Activated naive CD8-positive, alpha-beta T cell treated with anti-CD3 and anti-CD28 coated beads for 36 hours (primary cell): ENCODE measurements at regions not wholly inside any gene's neighbourhood (a gene's known extent, or its start where the extent isn't known, plus 50 kb on each side); places are given as distances from the start of the nearest gene placed in this dataset.

Experiments used
- DNase-seq: peaks from one replicate; pipeline ENCODE4 v3.0.0; 2021
- H3K27ac Mint-ChIP-seq: one replicate; pipeline ENCODE4 v1.8.0; 2022; ENCODE audit warnings: mild to moderate bottlenecking, moderate library complexity, mixed read lengths
- H3K27me3 Mint-ChIP-seq: one replicate; pipeline ENCODE4 v1.8.0; 2022; ENCODE audit warnings: mild to moderate bottlenecking, mixed read lengths
- H3K36me3 Mint-ChIP-seq: one replicate; pipeline ENCODE4 v1.8.0; 2021; ENCODE audit warnings: mild to moderate bottlenecking, mixed read lengths
- H3K4me1 Mint-ChIP-seq: one replicate; pipeline ENCODE4 v1.8.0; 2021; ENCODE audit warnings: mixed read lengths
- H3K4me3 Mint-ChIP-seq: one replicate; pipeline ENCODE4 v1.8.0; 2022; ENCODE audit warnings: mild to moderate bottlenecking, moderate library complexity, mixed read lengths
- H3K9me3 Mint-ChIP-seq: one replicate; pipeline ENCODE4 v1.8.0; 2022; ENCODE audit warnings: mixed read lengths

- H3K36me3 Mint-ChIP-seq, result peaks cover 5% of the 10 kb centered on the region
- H3K9me3 Mint-ChIP-seq, result no peaks in the 10 kb centered on the region
These were observed 456.5 kb downstream of the UTRN start for GRCh38 chr6:144741659-144742058.

DNA sequence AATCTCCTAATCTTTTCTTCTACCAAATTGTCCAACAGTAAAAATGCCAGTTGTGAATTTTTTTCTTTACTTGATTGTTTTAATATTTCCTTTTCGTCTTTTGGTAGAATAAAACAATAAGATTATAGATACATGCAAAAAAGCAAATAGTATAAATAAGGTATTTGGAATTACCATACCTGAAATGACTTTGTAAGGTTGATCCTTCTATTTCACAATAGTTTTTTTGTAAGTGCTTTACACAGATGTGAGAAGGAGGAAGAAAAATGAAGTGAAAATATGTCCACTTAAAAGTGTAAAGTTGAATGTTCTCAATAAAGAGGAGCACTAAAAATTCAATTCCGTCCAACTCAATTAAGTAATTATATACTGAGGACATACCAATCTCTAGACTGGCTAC lies 457.6 kb downstream of the UTRN start:
- H3K27ac Mint-ChIP-seq, result no peak overlapping the region
- H3K9me3 Mint-ChIP-seq, result no peaks in the 10 kb centered on the region
- H3K4me1 Mint-ChIP-seq, result peaks cover 13% of the 10 kb centered on the region
- no peak for DNase-seq
- H3K36me3 Mint-ChIP-seq, result no peaks in the 10 kb centered on the region
- H3K4me3 Mint-ChIP-seq, result no peak overlapping the region
- no peaks in the 10 kb centered on the region for H3K27me3 Mint-ChIP-seq

More at GRCh38 chr6:144741659-144742058, 456.5 kb downstream of the UTRN start:
- H3K27me3 Mint-ChIP-seq, result no peaks in the 10 kb centered on the region
- no peak overlapping the region for H3K4me3 Mint-ChIP-seq
- H3K4me1 Mint-ChIP-seq, result peaks cover 7% of the 10 kb centered on the region
- H3K27ac Mint-ChIP-seq, result no peak overlapping the region
- DNase-seq, result no peak

DNA sequence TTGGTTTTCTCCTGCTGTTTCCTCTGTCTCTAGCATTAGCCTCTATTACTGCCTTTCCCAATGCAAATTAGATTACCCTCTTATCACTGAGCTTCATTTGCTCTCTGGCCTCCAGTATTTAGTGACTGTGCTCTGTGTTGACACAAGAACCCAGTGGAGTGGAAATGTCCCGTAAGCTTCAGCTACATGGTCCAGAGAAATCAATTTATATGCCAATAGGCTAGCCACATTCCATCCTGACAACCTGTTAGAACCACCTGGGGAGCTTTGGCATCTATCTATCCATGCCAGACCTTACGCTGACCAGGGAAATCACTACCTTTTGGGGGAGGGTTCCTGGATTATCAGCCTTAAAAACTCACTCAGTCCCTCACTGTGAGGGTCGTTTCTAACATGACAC lies 459.6 kb downstream of the UTRN start:
- no peak overlapping the region for H3K27ac Mint-ChIP-seq
- no peak for DNase-seq

GRCh38 chr6:144745439-144745838 lies 460.3 kb downstream of the UTRN start:
- H3K36me3 Mint-ChIP-seq, result peaks cover 5% of the 10 kb centered on the region
- H3K27me3 Mint-ChIP-seq, result no peaks in the 10 kb centered on the region
- H3K4me3 Mint-ChIP-seq, result no peak overlapping the region
- H3K9me3 Mint-ChIP-seq, result no peaks in the 10 kb centered on the region
- H3K27ac Mint-ChIP-seq, result no peak overlapping the region
- DNase-seq, result no peak
- H3K4me1 Mint-ChIP-seq, result peaks cover 11% of the 10 kb centered on the region

More for the DNA sequence above, 459.6 kb downstream of the UTRN start:
- Mint-ChIP-seq H3K27me3 (no peaks in the 10 kb centered on the region), H3K36me3 (peaks cover 2% of the 10 kb centered on the region), H3K4me3 (no peak overlapping the region), H3K9me3 (no peaks in the 10 kb centered on the region), H3K4me1 (peaks cover 11% of the 10 kb centered on the region)

DNA sequence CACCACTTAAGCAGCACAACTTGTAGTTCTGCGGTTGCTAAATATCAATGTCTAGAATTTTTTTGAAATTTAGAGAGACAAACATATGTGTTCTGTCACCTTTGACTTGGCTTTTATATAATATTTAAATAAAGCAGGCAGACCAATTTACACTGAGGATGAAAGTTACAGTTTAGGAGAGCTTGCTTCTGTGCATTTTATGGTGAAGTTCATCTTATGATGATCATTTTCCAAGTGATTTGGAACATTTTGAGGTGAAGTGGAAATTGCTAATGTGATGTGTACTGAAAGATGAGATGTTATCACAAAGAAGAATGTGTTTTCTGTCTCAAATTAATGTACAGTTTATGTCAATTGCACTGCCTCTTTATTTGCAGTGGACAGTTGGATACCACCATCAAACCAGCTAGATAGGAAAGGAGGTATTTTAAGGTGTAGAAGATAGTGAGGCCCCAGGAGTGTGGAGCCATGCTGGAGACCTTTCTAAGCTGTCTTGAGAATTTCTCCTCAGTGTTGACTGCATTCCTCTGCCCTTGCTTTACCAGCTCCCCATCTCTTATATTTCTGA lies 461.9 kb downstream of the UTRN start:
- Mint-ChIP-seq H3K4me3 (no peak overlapping the region), H3K27me3 (no peaks in the 10 kb centered on the region), H3K4me1 (peaks cover 10% of the 10 kb centered on the region), H3K36me3 (peaks cover 8% of the 10 kb centered on the region), H3K27ac (no peak overlapping the region), H3K9me3 (no peaks in the 10 kb centered on the region)
- no peak for DNase-seq

- Mint-ChIP-seq H3K4me1 (peaks cover 10% of the 10 kb centered on the region), H3K9me3 (no peaks in the 10 kb centered on the region), H3K27ac (no peak overlapping the region), H3K4me3 (no peak overlapping the region), H3K36me3 (peaks cover 10% of the 10 kb centered on the region), H3K27me3 (no peaks in the 10 kb centered on the region)
- no peak for DNase-seq
These were observed 464.1 kb downstream of the UTRN start for GRCh38 chr6:144749263-144749662.

DNA sequence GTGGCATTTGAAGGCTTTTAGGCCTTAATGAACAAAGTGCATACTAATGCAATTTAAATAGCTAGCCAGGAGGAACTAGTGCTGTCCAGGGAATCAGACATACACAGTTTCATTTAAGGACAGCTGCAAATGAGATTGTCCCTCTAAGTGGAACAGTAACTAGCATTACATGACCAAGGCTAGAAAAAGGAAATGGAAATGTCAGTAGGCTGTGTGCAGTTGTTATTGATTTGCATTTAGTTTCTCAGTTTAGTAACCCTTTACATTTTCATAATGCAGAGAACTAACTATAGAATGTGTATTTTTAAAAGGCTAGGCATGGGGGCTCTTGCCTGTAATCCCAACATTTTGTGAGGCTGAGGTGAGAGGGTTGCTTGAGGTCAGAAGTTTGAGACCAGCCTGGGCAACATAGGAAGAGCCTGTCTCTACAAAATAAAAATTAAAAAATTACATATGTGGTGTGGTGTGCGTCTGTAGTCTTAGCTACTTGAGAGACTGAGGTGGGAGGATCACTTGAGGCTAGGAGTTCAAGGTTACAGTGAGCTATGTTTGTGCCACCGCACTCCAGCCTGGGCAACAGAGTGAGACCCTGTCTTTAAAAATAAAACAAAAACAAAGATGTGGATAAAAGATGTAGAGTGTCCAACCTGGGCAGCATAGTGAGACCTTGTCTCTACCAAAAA lies 468.0 kb downstream of the UTRN start:
- no peak overlapping the region for H3K27ac Mint-ChIP-seq
- H3K27me3 Mint-ChIP-seq, result no peaks in the 10 kb centered on the region
- H3K9me3 Mint-ChIP-seq, result no peaks in the 10 kb centered on the region

GRCh38 chr6:144756469-144756868 lies 471.3 kb downstream of the UTRN start:
- H3K9me3 Mint-ChIP-seq, result no peaks in the 10 kb centered on the region
- H3K27ac Mint-ChIP-seq, result no peak overlapping the region
- H3K36me3 Mint-ChIP-seq, result peaks cover 3% of the 10 kb centered on the region
- H3K27me3 Mint-ChIP-seq, result no peaks in the 10 kb centered on the region
- no peak for DNase-seq
- H3K4me1 Mint-ChIP-seq, result peaks cover 1% of the 10 kb centered on the region
- H3K4me3 Mint-ChIP-seq, result no peak overlapping the region

More for the DNA sequence above, 468.0 kb downstream of the UTRN start:
- DNase-seq, result no peak
- Mint-ChIP-seq H3K36me3 (peaks cover 10% of the 10 kb centered on the region), H3K4me1 (no peaks in the 10 kb centered on the region), H3K4me3 (no peak overlapping the region)

GRCh38 chr6:144757299-144757698 lies 472.2 kb downstream of the UTRN start:
- Mint-ChIP-seq H3K4me1 (peaks cover 1% of the 10 kb centered on the region), H3K4me3 (no peak overlapping the region), H3K9me3 (no peaks in the 10 kb centered on the region), H3K27me3 (no peaks in the 10 kb centered on the region), H3K36me3 (peaks cover 8% of the 10 kb centered on the region), H3K27ac (no peak overlapping the region)
- DNase-seq, result no peak

DNA sequence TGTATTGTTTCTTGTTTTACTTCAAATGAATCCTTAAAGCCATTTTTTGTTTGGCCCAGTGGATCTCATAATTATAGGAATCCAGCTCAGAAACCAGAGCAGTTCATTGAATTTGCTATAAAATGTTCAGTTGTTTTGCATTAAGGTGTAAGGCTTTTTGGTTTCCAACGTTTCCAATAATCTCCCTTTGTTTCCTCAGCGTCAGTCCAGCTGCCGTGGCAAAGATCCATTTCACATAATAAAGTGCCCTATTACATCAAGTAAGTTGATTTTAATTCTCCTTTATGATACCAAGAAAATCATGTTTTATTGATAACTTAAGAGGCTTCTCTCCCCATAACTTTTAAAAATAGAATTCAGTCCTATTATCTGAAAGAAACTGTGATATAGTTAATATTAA lies 472.6 kb downstream of the UTRN start:
- DNase-seq, result no peak
- Mint-ChIP-seq H3K36me3 (peaks cover 8% of the 10 kb centered on the region), H3K4me1 (peaks cover 1% of the 10 kb centered on the region), H3K27me3 (no peaks in the 10 kb centered on the region), H3K9me3 (no peaks in the 10 kb centered on the region), H3K4me3 (no peak overlapping the region), H3K27ac (no peak overlapping the region)

DNA sequence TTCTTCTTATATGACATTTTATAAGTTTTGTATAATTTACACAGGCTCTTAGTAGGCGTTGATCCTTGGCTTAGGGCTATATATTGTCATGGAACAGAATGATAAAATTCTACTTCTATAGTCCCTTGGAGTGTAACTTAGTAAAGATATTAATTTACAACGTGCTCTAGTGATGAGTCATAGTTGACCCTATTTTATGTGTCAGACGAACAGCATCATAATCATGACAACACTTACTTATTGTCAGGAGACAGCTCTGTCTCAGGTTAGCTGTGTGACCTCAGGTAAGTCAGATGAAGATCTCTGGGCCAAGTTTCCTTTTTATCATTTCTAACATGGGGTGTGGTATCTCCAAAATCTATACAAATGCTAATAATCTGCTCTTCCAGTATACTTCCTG lies 473.5 kb downstream of the UTRN start:
- DNase-seq, result no peak
- H3K27ac Mint-ChIP-seq, result no peak overlapping the region
- no peaks in the 10 kb centered on the region for H3K9me3 Mint-ChIP-seq
- H3K4me3 Mint-ChIP-seq, result no peak overlapping the region
- H3K27me3 Mint-ChIP-seq, result no peaks in the 10 kb centered on the region
- H3K4me1 Mint-ChIP-seq, result peaks cover 1% of the 10 kb centered on the region
- peaks cover 10% of the 10 kb centered on the region for H3K36me3 Mint-ChIP-seq

DNA sequence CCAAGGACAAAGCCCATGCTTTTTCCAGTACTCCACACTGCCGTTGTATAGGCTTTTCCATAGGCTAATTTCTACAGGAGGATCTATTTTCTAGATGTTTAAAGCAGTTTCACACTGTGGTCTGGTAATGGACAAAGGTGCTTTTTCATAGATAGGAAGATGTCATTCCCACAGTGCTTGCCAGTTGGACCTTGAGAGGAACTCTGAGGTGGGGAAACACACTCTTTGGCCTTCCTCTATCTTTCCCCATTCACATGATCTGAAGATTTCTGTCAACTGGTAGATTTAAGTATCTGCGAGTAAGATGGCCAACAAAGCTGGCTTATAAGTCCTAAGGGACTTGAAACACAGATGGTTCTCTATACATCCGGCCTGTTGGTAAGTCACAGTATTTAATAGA lies 477.3 kb downstream of the UTRN start:
- H3K36me3 Mint-ChIP-seq, result peaks cover 19% of the 10 kb centered on the region
- no peak overlapping the region for H3K27ac Mint-ChIP-seq
- H3K4me3 Mint-ChIP-seq, result no peak overlapping the region
- no peaks in the 10 kb centered on the region for H3K27me3 Mint-ChIP-seq
- H3K4me1 Mint-ChIP-seq, result peaks cover 7% of the 10 kb centered on the region
- DNase-seq, result no peak
- no peaks in the 10 kb centered on the region for H3K9me3 Mint-ChIP-seq

DNA sequence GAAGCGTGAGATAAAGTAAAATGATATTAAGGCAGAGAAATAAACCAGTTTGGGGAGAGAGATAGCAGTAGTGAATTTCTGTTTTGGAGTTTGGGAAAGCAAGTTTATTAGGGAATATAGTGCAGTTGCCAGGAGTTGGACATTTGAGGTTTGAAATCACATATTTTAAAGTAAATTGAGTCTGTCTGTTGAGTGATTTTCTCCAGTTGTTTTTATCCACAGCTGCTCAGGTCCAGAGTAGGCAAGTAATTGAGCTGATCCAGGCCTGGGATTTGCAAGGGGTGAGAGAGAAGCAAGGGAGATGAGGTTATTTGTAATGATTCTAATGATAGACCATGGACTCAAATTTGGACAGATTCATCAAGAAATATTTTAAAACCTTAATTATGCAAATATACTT lies 481.9 kb downstream of the UTRN start:
- no peak for DNase-seq
- Mint-ChIP-seq H3K9me3 (no peaks in the 10 kb centered on the region), H3K27me3 (no peaks in the 10 kb centered on the region), H3K4me3 (no peak overlapping the region), H3K27ac (no peak overlapping the region), H3K4me1 (peaks cover 5% of the 10 kb centered on the region), H3K36me3 (peaks cover 16% of the 10 kb centered on the region)

GRCh38 chr6:144768551-144769075 lies 483.5 kb downstream of the UTRN start:
- no peak for DNase-seq
- Mint-ChIP-seq H3K4me3 (no peak overlapping the region), H3K27ac (no peak overlapping the region), H3K36me3 (peaks cover 13% of the 10 kb centered on the region), H3K27me3 (no peaks in the 10 kb centered on the region), H3K4me1 (peaks cover 5% of the 10 kb centered on the region), H3K9me3 (no peaks in the 10 kb centered on the region)

- H3K4me1 Mint-ChIP-seq, result peaks cover 7% of the 10 kb centered on the region
- peaks cover 12% of the 10 kb centered on the region for H3K36me3 Mint-ChIP-seq
- no peaks in the 10 kb centered on the region for H3K9me3 Mint-ChIP-seq
- H3K4me3 Mint-ChIP-seq, result no peak overlapping the region
- DNase-seq, result no peak
- H3K27me3 Mint-ChIP-seq, result no peaks in the 10 kb centered on the region
- no peak overlapping the region for H3K27ac Mint-ChIP-seq
These were observed 484.0 kb downstream of the UTRN start for GRCh38 chr6:144769142-144769541.
